ENCODE measurements at regions not wholly inside any gene's neighbourhood (a gene's known extent, or its start where the extent isn't known, plus 50 kb on each side); places are given as distances from the start of the nearest gene placed in this dataset.

DNA sequence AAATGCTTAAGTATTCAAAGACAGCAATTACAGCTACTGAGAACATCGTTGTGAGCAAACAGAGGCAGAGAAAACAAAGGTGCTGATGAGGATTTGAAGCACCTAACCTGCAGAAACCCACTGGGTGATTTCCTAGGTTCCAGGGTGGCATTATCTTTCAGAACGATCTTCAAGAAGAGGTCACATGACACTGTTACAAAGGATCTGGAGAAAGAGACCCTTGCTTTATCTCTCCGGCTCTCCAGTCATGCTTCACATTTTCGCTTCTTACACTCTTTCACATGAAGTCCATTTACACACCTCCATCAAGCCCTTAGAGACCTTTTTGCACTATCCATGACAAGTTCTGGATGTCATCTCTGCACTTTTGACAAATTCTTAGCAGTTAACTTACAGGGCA, 70.8 kb downstream of the GOLGA8B start:
- TF ChIP-seq, protein P1, sequence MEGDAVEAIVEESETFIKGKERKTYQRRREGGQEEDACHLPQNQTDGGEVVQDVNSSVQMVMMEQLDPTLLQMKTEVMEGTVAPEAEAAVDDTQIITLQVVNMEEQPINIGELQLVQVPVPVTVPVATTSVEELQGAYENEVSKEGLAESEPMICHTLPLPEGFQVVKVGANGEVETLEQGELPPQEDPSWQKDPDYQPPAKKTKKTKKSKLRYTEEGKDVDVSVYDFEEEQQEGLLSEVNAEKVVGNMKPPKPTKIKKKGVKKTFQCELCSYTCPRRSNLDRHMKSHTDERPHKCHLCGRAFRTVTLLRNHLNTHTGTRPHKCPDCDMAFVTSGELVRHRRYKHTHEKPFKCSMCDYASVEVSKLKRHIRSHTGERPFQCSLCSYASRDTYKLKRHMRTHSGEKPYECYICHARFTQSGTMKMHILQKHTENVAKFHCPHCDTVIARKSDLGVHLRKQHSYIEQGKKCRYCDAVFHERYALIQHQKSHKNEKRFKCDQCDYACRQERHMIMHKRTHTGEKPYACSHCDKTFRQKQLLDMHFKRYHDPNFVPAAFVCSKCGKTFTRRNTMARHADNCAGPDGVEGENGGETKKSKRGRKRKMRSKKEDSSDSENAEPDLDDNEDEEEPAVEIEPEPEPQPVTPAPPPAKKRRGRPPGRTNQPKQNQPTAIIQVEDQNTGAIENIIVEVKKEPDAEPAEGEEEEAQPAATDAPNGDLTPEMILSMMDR (conservative IDR thresholded peaks at IDR 0.05) = no peak
- TF ChIP-seq EZH2 (IDR thresholded peaks at IDR 0.05; ENCODE audit: low read depth) = no peak
